Activated CD4-positive, alpha-beta T cell treated with anti-CD3 and anti-CD28 coated beads for 36 hours (primary cell): ENCODE measurements at regions not wholly inside any gene's neighbourhood (a gene's known extent, or its start where the extent isn't known, plus 50 kb on each side); places are given as distances from the start of the nearest gene placed in this dataset.

Experiments
- ATAC-seq: fragments of 200-7000 bp; cut with Tn5 transposase; one replicate; pipeline ENCODE4 v1.10.0; 2021; ENCODE audit warnings: mild to moderate bottlenecking, moderate library complexity
- CTCF ChIA-PET: fragments of 350-600 bp; sonication (Branson Sonifier 250); formaldehyde crosslinking; loops from one replicate; lab custom pipeline; 2021; ENCODE audit warnings: antibody characterized with exemption; lab: Charles Lee
- POLR2A ChIA-PET: fragments of 350-600 bp; sonication (Branson Sonifier 250); formaldehyde crosslinking; loops from one replicate; lab custom pipeline; 2021; ENCODE audit warnings: antibody characterized with exemption, inconsistent platforms; lab: Charles Lee
- DNase-seq: peaks from one replicate; pipeline ENCODE4 v3.0.0-alpha.2; 2020
- H3K27ac Mint-ChIP-seq: one replicate; pipeline ENCODE4 v1.8.0; 2021; ENCODE audit warnings: mixed read lengths
- H3K27me3 Mint-ChIP-seq: one replicate; pipeline ENCODE4 v1.8.0; 2021; ENCODE audit warnings: mixed read lengths
- H3K36me3 Mint-ChIP-seq: one replicate; pipeline ENCODE4 v1.8.0; 2021; ENCODE audit warnings: low read depth, mixed read lengths
- H3K4me1 Mint-ChIP-seq: one replicate; pipeline ENCODE4 v1.8.0; 2021; ENCODE audit warnings: mixed read lengths
- H3K4me3 Mint-ChIP-seq: one replicate; pipeline ENCODE4 v1.8.0; 2021; ENCODE audit warnings: mild to moderate bottlenecking, moderate library complexity, mixed read lengths
- H3K9me3 Mint-ChIP-seq: one replicate; pipeline ENCODE4 v1.8.0; 2021; ENCODE audit warnings: low read depth, mixed read lengths
- intact Hi-C, 2 experiments: fragments of 100-400 bp; cut with DNase I in 1 of 2; cut with micrococcal nuclease in 1 of 2; formaldehyde crosslinking; loops; one replicate each; pipeline versions ENCODE4 v1.14.2 to v1.15.1; 2022 to 2024; cut with DNase I, micrococcal nuclease

DNA sequence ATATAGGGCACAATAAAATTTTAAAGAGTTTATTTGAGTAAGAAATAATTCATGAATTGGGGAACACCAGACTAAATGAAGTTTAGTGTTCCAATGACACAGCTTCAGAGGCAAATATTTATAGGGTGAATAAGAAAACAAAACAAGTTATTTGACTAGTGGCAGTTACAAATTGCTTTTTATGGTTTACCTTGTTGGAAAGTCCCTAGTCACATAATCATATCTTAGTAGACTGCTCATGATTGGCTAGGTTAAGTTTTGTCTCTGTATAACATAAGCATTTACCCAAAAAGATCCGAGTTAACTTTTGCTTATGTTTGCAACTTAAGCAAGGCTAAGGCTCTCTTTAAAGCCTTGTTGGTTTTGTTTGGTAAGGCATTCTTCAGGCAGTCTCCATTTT lies 224.7 kb upstream of the MIR17HG start:
- Mint-ChIP-seq H3K36me3 (no peaks in the 10 kb centered on the region), H3K27me3 (peaks cover 12% of the 10 kb centered on the region), H3K4me3 (no peak overlapping the region), H3K9me3 (no peaks in the 10 kb centered on the region), H3K4me1 (no peaks in the 10 kb centered on the region), H3K27ac (no peak overlapping the region)
- intact Hi-C loops: no loop called here
- CTCF ChIA-PET: no interaction called here
- POLR2A ChIA-PET: no interaction called here
- no peak for DNase-seq
- no peak for ATAC-seq

DNA sequence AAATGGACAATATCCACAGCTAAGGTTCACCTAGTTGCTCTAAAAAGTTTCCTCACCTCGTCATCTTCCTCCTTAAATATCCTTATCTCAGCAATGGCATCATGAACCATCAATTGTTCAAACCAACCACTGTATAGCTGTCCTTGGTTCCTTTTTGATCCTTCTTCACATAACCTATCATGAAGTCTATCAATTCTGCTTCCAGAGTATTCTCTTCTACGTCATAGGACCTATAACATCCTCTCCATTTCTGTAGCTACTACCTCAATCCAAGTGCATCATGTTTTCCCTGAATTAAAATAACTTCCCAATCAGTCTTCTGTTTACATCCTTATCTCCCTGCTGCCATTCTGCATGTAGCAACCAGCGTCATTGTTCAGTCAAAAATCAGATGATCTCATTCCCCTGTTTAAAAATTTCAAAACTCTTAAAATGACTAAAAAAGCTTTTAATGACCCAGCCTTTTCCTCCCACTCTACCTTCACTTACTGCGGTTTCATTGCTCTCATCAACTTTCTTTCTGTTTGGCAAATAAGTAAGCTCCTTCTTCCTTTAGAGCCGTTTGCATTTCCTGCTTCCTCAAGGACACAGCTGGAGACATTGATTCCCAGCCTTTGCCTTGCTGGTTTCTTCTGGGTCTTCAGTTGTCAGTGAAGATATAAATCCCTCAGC lies 223.9 kb upstream of the MIR17HG start:
- no peak overlapping the region for H3K4me3 Mint-ChIP-seq
- intact Hi-C loops: no loop called here
- H3K27me3 Mint-ChIP-seq: peaks cover 14% of the 10 kb centered on the region
- ATAC-seq (peak; percentile 36), DNase-seq (no peak)
- no peaks in the 10 kb centered on the region for H3K36me3 Mint-ChIP-seq
- no peaks in the 10 kb centered on the region for H3K9me3 Mint-ChIP-seq
- H3K4me1 Mint-ChIP-seq: no peaks in the 10 kb centered on the region
- no peak overlapping the region for H3K27ac Mint-ChIP-seq
- CTCF ChIA-PET: no interaction called here
- POLR2A ChIA-PET: no interaction called here

DNA sequence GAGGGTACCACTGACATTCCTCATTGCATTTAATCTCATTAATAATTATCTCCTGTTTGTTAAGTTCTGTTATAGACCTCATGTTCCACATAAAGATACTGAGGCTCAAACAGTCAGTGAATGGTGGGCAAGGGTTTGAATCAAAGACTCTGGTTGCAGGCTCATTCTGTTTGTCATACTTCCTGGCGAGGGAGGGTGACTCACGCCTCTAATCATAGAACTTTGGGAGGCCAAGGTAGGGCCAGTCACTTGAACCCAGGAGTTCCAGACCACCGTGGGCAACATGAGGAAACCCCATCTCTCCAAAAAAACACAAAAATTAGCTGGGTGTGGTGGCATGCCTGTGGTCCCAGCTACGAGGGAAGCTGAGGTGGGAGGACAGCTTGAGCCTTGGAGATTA lies 220.7 kb upstream of the MIR17HG start:
- H3K27me3 Mint-ChIP-seq: peaks cover 17% of the 10 kb centered on the region
- H3K9me3 Mint-ChIP-seq: no peaks in the 10 kb centered on the region
- no peak overlapping the region for H3K4me3 Mint-ChIP-seq
- H3K27ac Mint-ChIP-seq: no peak overlapping the region
- no peaks in the 10 kb centered on the region for H3K4me1 Mint-ChIP-seq
- ATAC-seq (peak; percentile 64), DNase-seq (peak; percentile 8)
- no peaks in the 10 kb centered on the region for H3K36me3 Mint-ChIP-seq
- intact Hi-C loops: no loop called here
- ChIA-PET CTCF (no interaction called here), POLR2A (no interaction called here)

DNA sequence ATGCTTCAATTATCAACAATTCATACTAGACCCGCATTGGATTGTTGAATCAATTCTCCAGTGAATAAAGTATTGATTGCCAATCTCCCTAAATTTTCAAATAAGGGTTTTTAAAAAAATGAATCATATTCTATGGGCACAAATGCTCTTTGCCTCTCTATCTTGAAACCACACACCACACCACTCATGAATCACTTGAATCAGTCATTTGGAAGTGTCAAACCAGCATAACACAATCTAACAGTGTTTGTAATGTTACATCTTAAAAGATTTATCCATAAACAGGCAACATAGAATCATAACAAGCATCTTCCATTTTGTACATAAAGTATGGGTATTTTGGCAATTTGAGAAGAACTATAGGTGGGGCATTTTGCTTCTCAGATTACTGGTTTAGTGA lies 219.5 kb upstream of the MIR17HG start:
- Mint-ChIP-seq H3K9me3 (no peaks in the 10 kb centered on the region), H3K27ac (no peak overlapping the region), H3K4me3 (no peak overlapping the region), H3K4me1 (no peaks in the 10 kb centered on the region), H3K27me3 (peaks cover 15% of the 10 kb centered on the region), H3K36me3 (no peaks in the 10 kb centered on the region)
- ATAC-seq (no peak), DNase-seq (no peak)
- intact Hi-C loops: no loop called here
- ChIA-PET POLR2A (no interaction called here), CTCF (no interaction called here)

DNA sequence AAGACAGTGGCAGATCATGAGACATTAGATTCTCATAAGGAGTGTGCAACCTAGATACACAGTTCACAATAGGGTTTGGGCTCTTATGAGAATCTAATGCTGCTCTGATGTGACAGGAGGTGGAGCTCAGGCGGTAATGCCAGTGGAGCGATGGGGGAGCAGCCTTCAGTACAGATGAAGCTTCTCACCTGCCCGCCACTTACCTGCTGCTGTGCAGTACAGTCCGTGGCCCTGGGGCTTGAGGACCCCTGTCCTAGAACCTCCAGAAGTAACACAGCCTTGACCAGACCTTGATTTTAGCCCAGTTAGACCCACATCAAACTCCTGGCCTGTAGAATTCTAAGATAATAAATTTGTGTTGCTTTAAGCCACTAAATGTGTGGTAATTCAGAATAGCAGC lies 215.1 kb upstream of the MIR17HG start:
- no peak for ATAC-seq

DNA sequence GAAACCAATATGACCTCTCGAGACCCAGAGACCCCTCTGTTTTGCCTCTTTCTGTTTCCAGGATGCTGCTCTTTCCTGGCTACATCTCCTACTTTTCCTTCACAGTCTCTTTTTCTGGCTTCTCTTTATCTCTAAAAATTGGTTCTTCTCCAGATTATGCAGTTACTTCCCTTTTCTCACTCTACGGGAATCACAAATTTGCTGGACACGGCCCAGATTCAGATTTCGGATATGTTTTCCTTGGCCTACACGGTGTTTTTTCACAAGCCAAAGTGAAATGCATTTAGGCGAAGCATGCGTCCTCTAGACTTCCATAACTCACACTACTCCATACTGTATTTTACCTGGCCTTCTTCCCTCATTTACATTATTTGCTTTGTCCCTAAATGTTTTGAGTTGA lies 214.7 kb upstream of the MIR17HG start:
- Mint-ChIP-seq H3K4me3 (no peak overlapping the region), H3K36me3 (no peaks in the 10 kb centered on the region), H3K27ac (no peak overlapping the region), H3K4me1 (no peaks in the 10 kb centered on the region), H3K9me3 (no peaks in the 10 kb centered on the region), H3K27me3 (peaks cover 6% of the 10 kb centered on the region)
- POLR2A ChIA-PET: no interaction called here
- ATAC-seq: no peak
- no peak for DNase-seq
- intact Hi-C loops: loop anchor here (5.0 to 10.0 kb wide), 2 partner anchors 180 to 272 kb away; no protein-coding TSS in a partner anchor
- CTCF ChIA-PET: no interaction called here

More for the DNA sequence above, 215.1 kb upstream of the MIR17HG start:
- no peaks in the 10 kb centered on the region for H3K9me3 Mint-ChIP-seq
- no peak for DNase-seq
- ChIA-PET POLR2A (no interaction called here), CTCF (no interaction called here)
- H3K4me3 Mint-ChIP-seq: no peak overlapping the region
- H3K36me3 Mint-ChIP-seq: no peaks in the 10 kb centered on the region
- no peak overlapping the region for H3K27ac Mint-ChIP-seq
- H3K4me1 Mint-ChIP-seq: no peaks in the 10 kb centered on the region
- peaks cover 6% of the 10 kb centered on the region for H3K27me3 Mint-ChIP-seq
- intact Hi-C loops: loop anchor here (5.0 to 10.0 kb wide), 2 partner anchors 180 to 272 kb away; no protein-coding TSS in a partner anchor

DNA sequence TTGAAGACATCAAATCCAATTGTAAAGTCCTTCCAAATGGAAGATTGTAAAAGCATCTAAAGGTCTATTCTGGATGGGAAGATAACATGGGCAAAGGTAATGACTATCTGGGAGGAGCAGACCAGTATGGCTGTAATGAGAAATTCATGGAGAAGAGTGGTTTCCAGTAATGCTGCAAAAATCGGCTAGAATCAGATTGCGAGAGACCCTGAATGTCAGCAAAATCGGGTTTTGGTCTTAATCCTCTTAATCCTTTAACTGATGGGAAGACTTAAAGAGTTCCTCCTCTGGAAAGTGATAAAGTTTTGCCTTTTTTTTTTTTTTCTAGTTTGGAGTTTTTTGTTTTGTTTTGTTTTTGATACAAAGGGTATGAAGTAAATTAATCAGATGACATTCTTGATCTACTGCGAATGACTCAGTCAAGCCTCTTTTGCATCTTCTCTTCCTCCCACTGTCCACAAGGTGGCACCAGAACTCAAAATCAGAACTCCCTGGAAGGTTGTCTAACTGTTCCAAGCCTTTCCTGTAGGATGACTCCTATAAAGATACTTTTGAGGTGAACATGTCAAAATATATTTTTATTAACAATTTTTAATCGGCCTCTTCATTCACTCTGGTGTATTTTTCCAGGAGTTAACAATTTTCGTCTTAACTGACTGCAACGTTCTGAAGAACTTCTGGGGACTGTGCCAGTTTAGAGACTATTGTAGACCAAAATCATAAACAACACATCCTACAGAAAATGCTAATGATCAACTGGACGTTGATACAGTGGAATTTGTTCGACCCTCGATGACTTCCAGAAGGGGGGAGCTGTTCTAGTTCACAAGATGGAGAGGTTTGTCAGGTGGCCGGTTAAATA lies 213.3 kb upstream of the MIR17HG start:
- ATAC-seq (peak; percentile 51), DNase-seq (peak; percentile 49)
- H3K36me3 Mint-ChIP-seq: no peaks in the 10 kb centered on the region
- no peak overlapping the region for H3K27ac Mint-ChIP-seq
- H3K4me1 Mint-ChIP-seq: no peaks in the 10 kb centered on the region
- H3K4me3 Mint-ChIP-seq: no peak overlapping the region
- ChIA-PET POLR2A (no interaction called here), CTCF (interaction anchor here (0.8 to 1.2 kb wide), 7 partner anchors 23 to 272 kb away, joined by 3 to 9 read pairs (median 3); no protein-coding TSS in a partner anchor)
- no peaks in the 10 kb centered on the region for H3K9me3 Mint-ChIP-seq
- H3K27me3 Mint-ChIP-seq: no peaks in the 10 kb centered on the region
- intact Hi-C loops: loop anchor here (1.0 to 10.0 kb wide), 6 partner anchors 113 to 589 kb away; no protein-coding TSS in a partner anchor

DNA sequence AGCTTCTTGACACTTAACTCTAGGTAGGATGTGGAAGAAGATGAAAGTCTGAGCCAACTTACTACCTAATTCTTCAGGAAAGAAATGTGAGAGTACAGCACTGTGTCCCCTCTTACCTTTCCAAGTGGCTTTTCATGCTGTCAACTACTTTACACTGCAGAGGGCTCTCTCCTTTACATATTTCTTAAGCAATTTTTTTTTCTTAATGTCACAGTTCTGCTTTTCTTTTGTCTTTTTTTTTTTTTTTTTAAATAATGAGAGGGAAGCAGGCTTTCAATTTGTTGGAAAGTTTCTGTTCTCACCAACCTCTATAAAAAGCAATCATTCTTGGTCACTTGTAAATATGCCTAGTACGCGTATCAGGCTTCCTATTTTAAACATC lies 212.7 kb upstream of the MIR17HG start:
- CTCF ChIA-PET: interaction anchor here (0.8 to 1.2 kb wide), 6 partner anchors 22 to 271 kb away, joined by 3 to 9 read pairs (median 4); no protein-coding TSS in a partner anchor
- Mint-ChIP-seq H3K4me1 (no peaks in the 10 kb centered on the region), H3K27me3 (no peaks in the 10 kb centered on the region), H3K9me3 (no peaks in the 10 kb centered on the region), H3K27ac (no peak overlapping the region), H3K4me3 (no peak overlapping the region), H3K36me3 (no peaks in the 10 kb centered on the region)
- POLR2A ChIA-PET: no interaction called here
- intact Hi-C loops: loop anchor here (1.0 to 10.0 kb wide), 6 partner anchors 112 to 588 kb away; no protein-coding TSS in a partner anchor
- ATAC-seq (no peak), DNase-seq (no peak)

DNA sequence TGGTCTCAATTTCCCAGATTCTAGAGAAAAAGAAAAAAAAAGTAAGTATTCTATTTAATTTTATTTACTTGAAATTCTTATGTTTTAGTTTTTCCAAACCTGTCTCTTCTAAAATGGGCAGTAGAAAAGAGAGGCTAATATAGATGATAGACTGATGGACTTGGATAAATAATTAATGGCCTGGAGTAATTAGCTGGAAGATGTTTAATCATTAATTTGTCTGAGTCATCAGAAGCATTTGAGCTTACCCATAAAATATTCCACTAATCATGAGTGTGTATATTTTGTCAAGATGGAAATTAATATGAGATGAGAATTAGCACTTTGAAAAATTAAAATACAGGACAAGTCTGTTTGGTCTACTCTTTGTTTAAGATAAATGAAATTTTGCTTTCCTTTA lies 212.1 kb upstream of the MIR17HG start:
- DNase-seq: no peak
- Mint-ChIP-seq H3K9me3 (no peaks in the 10 kb centered on the region), H3K27ac (no peak overlapping the region), H3K27me3 (no peaks in the 10 kb centered on the region), H3K4me1 (no peaks in the 10 kb centered on the region), H3K4me3 (no peak overlapping the region), H3K36me3 (no peaks in the 10 kb centered on the region)
- ATAC-seq: no peak
- ChIA-PET CTCF (interaction anchor here (1.1 to 1.2 kb wide), 2 partner anchors 26 to 271 kb away, joined by 3 to 5 read pairs; no protein-coding TSS in a partner anchor), POLR2A (no interaction called here)
- intact Hi-C loops: loop anchor here (2.0 to 10.0 kb wide), 3 partner anchors 111 to 587 kb away; no protein-coding TSS in a partner anchor

DNA sequence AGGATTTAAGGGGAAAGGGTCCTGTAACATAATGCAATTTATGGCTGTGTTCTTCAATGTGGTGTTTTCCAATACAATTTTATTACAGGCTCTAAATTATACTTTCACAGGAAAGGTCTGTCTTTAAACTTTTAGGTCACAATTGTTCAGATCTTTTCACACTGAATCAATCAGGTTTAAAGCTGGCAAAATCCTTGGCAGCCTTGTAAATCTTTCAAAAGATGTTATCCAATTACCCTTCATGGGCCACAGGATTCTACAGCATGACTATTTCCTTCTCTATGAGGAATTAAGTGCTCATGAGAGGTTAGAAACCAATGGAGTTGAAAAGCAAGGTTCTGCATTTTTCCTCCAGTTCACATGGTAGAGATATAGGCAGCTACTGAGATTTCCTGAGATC lies 211.5 kb upstream of the MIR17HG start:
- CTCF ChIA-PET: no interaction called here
- H3K4me3 Mint-ChIP-seq: no peak overlapping the region
- peaks cover 2% of the 10 kb centered on the region for H3K27me3 Mint-ChIP-seq
- no peak for ATAC-seq
- intact Hi-C loops: loop anchor here (2.0 to 10.0 kb wide), 3 partner anchors 111 to 587 kb away; no protein-coding TSS in a partner anchor
- H3K9me3 Mint-ChIP-seq: no peaks in the 10 kb centered on the region
- DNase-seq: no peak
- H3K36me3 Mint-ChIP-seq: no peaks in the 10 kb centered on the region
- H3K27ac Mint-ChIP-seq: no peak overlapping the region
- H3K4me1 Mint-ChIP-seq: no peaks in the 10 kb centered on the region
- POLR2A ChIA-PET: no interaction called here

DNA sequence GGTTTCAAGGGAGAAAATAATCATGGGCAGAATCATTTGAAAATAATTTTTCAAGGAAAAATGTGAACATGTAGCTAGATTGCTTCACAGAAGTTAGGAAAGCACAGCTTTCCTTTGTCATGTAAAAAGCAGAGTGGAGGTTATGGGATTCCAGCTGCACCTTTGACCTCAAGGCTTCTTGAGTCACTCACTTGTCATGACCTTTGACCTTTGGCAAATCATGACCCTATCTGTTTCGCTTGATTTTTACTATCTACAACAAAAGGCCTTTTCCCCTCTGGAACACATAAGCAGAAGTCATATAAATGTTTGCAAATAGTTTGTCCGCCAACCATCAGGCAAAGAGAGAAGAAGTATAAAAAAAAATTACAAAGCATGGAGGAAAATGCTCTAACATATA lies 210.7 kb upstream of the MIR17HG start:
- Mint-ChIP-seq H3K27ac (no peak overlapping the region), H3K36me3 (no peaks in the 10 kb centered on the region), H3K27me3 (peaks cover 2% of the 10 kb centered on the region), H3K9me3 (no peaks in the 10 kb centered on the region), H3K4me3 (no peak overlapping the region), H3K4me1 (no peaks in the 10 kb centered on the region)
- DNase-seq: no peak
- intact Hi-C loops: loop anchor here in 1 of 2 experiments (10.0 kb wide), 1 partner anchor 268 kb away; no protein-coding TSS in a partner anchor
- ChIA-PET POLR2A (no interaction called here), CTCF (no interaction called here)
- no peak for ATAC-seq
